GM12878 (cell line): ENCODE measurements at regions not wholly inside any gene's neighbourhood (a gene's known extent, or its start where the extent isn't known, plus 50 kb on each side); places are given as distances from the start of the nearest gene placed in this dataset.

Experiments used
- EZH2 ChIP-seq: IDR thresholded peaks from 2 replicates; pipeline ENCODE4 v1.6.1; 2012; ENCODE audit warnings: low read depth, mild to moderate bottlenecking, control low read depth, inconsistent platforms, low read length, borderline replicate concordance; ENCODE audit not compliant: control insufficient read depth
- MTA2 ChIP-seq: fragments of 450-650 bp; IDR thresholded peaks from 2 replicates; pipeline ENCODE4 v1.6.1; 2016; ENCODE audit warnings: low read depth, mild to moderate bottlenecking, moderate library complexity
- NR2C2 ChIP-seq: IDR thresholded peaks from 2 replicates; pipeline ENCODE4 v1.6.1; 2011; ENCODE audit warnings: borderline replicate concordance, low read depth; ENCODE audit not compliant: control insufficient read depth, insufficient read length
- NRF1 ChIP-seq: conservative IDR thresholded peaks from 2 replicates; pipeline ENCODE4 v1.6.1; 2011; ENCODE audit warnings: mild to moderate bottlenecking, low read depth, low read length, improper control_type of control experiment
- PAX5 ChIP-seq: IDR thresholded peaks from 2 replicates; pipeline ENCODE4 v1.6.1; 2011; ENCODE audit warnings: low read depth, low read length, borderline replicate concordance
- POLR2A ChIP-seq: IDR thresholded peaks from 2 replicates; pipeline ENCODE4 v1.6.1; 2011; ENCODE audit warnings: low read depth, mild to moderate bottlenecking, low read length
- RELA ChIP-seq: fragments of 450-650 bp; IDR thresholded peaks from 2 replicates; pipeline ENCODE4 v1.8.0; 2014; ENCODE audit warnings: borderline replicate concordance; ENCODE audit not compliant: partially characterized antibody
- SP1 ChIP-seq: IDR thresholded peaks from one replicate; pipeline ENCODE4 v1.6.1; 2011; ENCODE audit warnings: low read depth, low read length
- TAF1 ChIP-seq: IDR thresholded peaks from 2 replicates; pipeline ENCODE4 v1.6.1; 2011; ENCODE audit warnings: mild to moderate bottlenecking, low read depth, low read length, borderline replicate concordance
- USF1 ChIP-seq: IDR thresholded peaks from 2 replicates; pipeline ENCODE4 v1.6.1; 2011; ENCODE audit warnings: borderline replicate concordance, low read depth, mild to moderate bottlenecking, moderate library complexity, mixed read lengths, low read length; ENCODE audit not compliant: insufficient read depth; ENCODE audit errors: extremely low read length
- USF2 ChIP-seq: IDR thresholded peaks from 2 replicates; pipeline ENCODE4 v1.6.1; 2011; ENCODE audit warnings: low read depth, low read length, improper control_type of control experiment, borderline replicate concordance

- no peak for TF ChIP-seq NR2C2
- TF ChIP-seq SP1: no peak
- no peak for TF ChIP-seq EZH2
- TF ChIP-seq TAF1: no peak
- no peak for TF ChIP-seq PAX5
- no peak for TF ChIP-seq POLR2A
- no peak for TF ChIP-seq USF2
- no peak for TF ChIP-seq RELA
- no peak for TF ChIP-seq USF1
- no peak for TF ChIP-seq NRF1
- no peak for TF ChIP-seq MTA2
Observed at GRCh38 chr2:111626037-111626864, 257.7 kb downstream of the ANAPC1 start.
